ENCODE measurements at regions not wholly inside any gene's neighbourhood (a gene's known extent, or its start where the extent isn't known, plus 50 kb on each side); places are given as distances from the start of the nearest gene placed in this dataset.
A peak's percentile ranks its signal among the peaks of the same experiment; 100 is the strongest.
"Not testable (repeated sequence)": the region's sequence is repeated elsewhere in the genome, so short reads cannot be mapped to it uniquely, and the experiment has no call there.

- WGBS, 2 donors, result 41 to 56% methylated on average over 3 of the region's 3 CpGs
- intact Hi-C loops (cut with DNase I), result no loop called here
Measured at GRCh38 chr9:78692871-78693270, 395.9 kb downstream of the PSAT1 start.

GRCh38 chr9:78694974-78695373, 398.0 kb downstream of the PSAT1 start:
- WGBS, 2 donors, result 65 to 69% methylated on average over 7 of the region's 7 CpGs
- intact Hi-C loops (cut with DNase I), result no loop called here
- Histone ChIP-seq H3K27me3 (ENCODE audit: control insufficient read depth in 1 of 2, insufficient read depth in 2 of 2, low read length in 1 of 2) (no peaks in the 10 kb centered on the region), H3K4me1 (ENCODE audit: control insufficient read depth in 1 of 2, insufficient read depth in 2 of 2, low read length in 2 of 2) (no peaks in the 10 kb centered on the region), H3K4me3 (ENCODE audit: low read length in 2 of 2) (no peak overlapping the region), H3K27ac (ENCODE audit: low read depth in 1 of 2, low read length in 2 of 2) (no peak overlapping the region), H3K36me3 (ENCODE audit: control insufficient read depth in 1 of 2, insufficient read depth in 2 of 2, low read length in 1 of 2) (no peaks in the 10 kb centered on the region), H3K9me3 (ENCODE audit: control insufficient read depth, low read length) (no peaks in the 10 kb centered on the region)
- ATAC-seq (ENCODE audit: low FRiP score) (peak; percentile 15), DNase-seq (no peak)

More at GRCh38 chr9:78692871-78693270, 395.9 kb downstream of the PSAT1 start:
- Histone ChIP-seq H3K36me3 (ENCODE audit: control insufficient read depth in 1 of 2, insufficient read depth in 2 of 2, low read length in 1 of 2) (no peaks in the 10 kb centered on the region), H3K27ac (ENCODE audit: low read depth in 1 of 2, low read length in 2 of 2) (no peak overlapping the region), H3K4me3 (ENCODE audit: low read length in 2 of 2) (no peak overlapping the region), H3K27me3 (ENCODE audit: control insufficient read depth in 1 of 2, insufficient read depth in 2 of 2, low read length in 1 of 2) (no peaks in the 10 kb centered on the region), H3K4me1 (ENCODE audit: control insufficient read depth in 1 of 2, insufficient read depth in 2 of 2, low read length in 2 of 2) (no peaks in the 10 kb centered on the region), H3K9me3 (ENCODE audit: control insufficient read depth, low read length) (no peaks in the 10 kb centered on the region)
- DNase-seq (no peak), ATAC-seq (ENCODE audit: low FRiP score) (no peak)

GRCh38 chr9:78695519-78695918, 398.6 kb downstream of the PSAT1 start:
- no peak overlapping the region for H3K4me3 ChIP-seq (ENCODE audit: low read length in 2 of 2)
- no peaks in the 10 kb centered on the region for H3K4me1 ChIP-seq (ENCODE audit: control insufficient read depth in 1 of 2, insufficient read depth in 2 of 2, low read length in 2 of 2)
- WGBS, 2 donors, result 42 to 52% methylated on average over 5 of the region's 5 CpGs
- no peaks in the 10 kb centered on the region for H3K27me3 ChIP-seq (ENCODE audit: control insufficient read depth in 1 of 2, insufficient read depth in 2 of 2, low read length in 1 of 2)
- DNase-seq (peak in 1 of 2 donors; percentile 42), ATAC-seq (ENCODE audit: low FRiP score) (no peak)
- no peak overlapping the region for H3K27ac ChIP-seq (ENCODE audit: low read depth in 1 of 2, low read length in 2 of 2)
- H3K36me3 ChIP-seq (ENCODE audit: control insufficient read depth in 1 of 2, insufficient read depth in 2 of 2, low read length in 1 of 2), result no peaks in the 10 kb centered on the region
- no peaks in the 10 kb centered on the region for H3K9me3 ChIP-seq (ENCODE audit: control insufficient read depth, low read length)
- intact Hi-C loops (cut with DNase I), result no loop called here

- intact Hi-C loops (cut with DNase I), result no loop called here
- 3 to 9% methylated on average over 1 of the region's 1 CpG for whole genome bisulfite sequencing, 2 donors
- no peak for DNase-seq
- Histone ChIP-seq H3K4me1 (ENCODE audit: control insufficient read depth in 1 of 2, insufficient read depth in 2 of 2, low read length in 2 of 2) (no peaks in the 10 kb centered on the region), H3K36me3 (ENCODE audit: control insufficient read depth in 1 of 2, insufficient read depth in 2 of 2, low read length in 1 of 2) (no peaks in the 10 kb centered on the region), H3K4me3 (ENCODE audit: low read length in 2 of 2) (no peak overlapping the region), H3K27me3 (ENCODE audit: control insufficient read depth in 1 of 2, insufficient read depth in 2 of 2, low read length in 1 of 2) (no peaks in the 10 kb centered on the region), H3K27ac (ENCODE audit: low read depth in 1 of 2, low read length in 2 of 2) (no peak overlapping the region), H3K9me3 (ENCODE audit: control insufficient read depth, low read length) (no peaks in the 10 kb centered on the region)
- ATAC-seq (ENCODE audit: low FRiP score), result no peak
Measured at GRCh38 chr9:78697618-78698017, 400.7 kb downstream of the PSAT1 start.

GRCh38 chr9:78698371-78698770, 401.4 kb downstream of the PSAT1 start:
- 78 to 84% methylated on average over 2 of the region's 2 CpGs for WGBS, 2 donors
- ATAC-seq (ENCODE audit: low FRiP score), result no peak

GRCh38 chr9:78699217-78699616, 402.3 kb downstream of the PSAT1 start:
- 85 to 86% methylated on average over 3 of the region's 3 CpGs for WGBS, 2 donors
- H3K9me3 ChIP-seq (ENCODE audit: control insufficient read depth, low read length); H3K27ac ChIP-seq (ENCODE audit: low read depth in 1 of 2, low read length in 2 of 2); H3K4me3 ChIP-seq (ENCODE audit: low read length in 2 of 2); DNase-seq; intact Hi-C loops (cut with DNase I); H3K4me1 ChIP-seq (ENCODE audit: control insufficient read depth in 1 of 2, insufficient read depth in 2 of 2, low read length in 2 of 2); H3K36me3 ChIP-seq (ENCODE audit: control insufficient read depth in 1 of 2, insufficient read depth in 2 of 2, low read length in 1 of 2); H3K27me3 ChIP-seq (ENCODE audit: control insufficient read depth in 1 of 2, insufficient read depth in 2 of 2, low read length in 1 of 2); ATAC-seq (ENCODE audit: low FRiP score): not testable (repeated sequence)

More at GRCh38 chr9:78698371-78698770, 401.4 kb downstream of the PSAT1 start:
- H3K27ac ChIP-seq (ENCODE audit: low read depth in 1 of 2, low read length in 2 of 2), result no peak overlapping the region
- no peaks in the 10 kb centered on the region for H3K27me3 ChIP-seq (ENCODE audit: control insufficient read depth in 1 of 2, insufficient read depth in 2 of 2, low read length in 1 of 2)
- no peaks in the 10 kb centered on the region for H3K9me3 ChIP-seq (ENCODE audit: control insufficient read depth, low read length)
- H3K4me3 ChIP-seq (ENCODE audit: low read length in 2 of 2), result no peak overlapping the region
- H3K4me1 ChIP-seq (ENCODE audit: control insufficient read depth in 1 of 2, insufficient read depth in 2 of 2, low read length in 2 of 2), result no peaks in the 10 kb centered on the region
- intact Hi-C loops (cut with DNase I), result no loop called here
- H3K36me3 ChIP-seq (ENCODE audit: control insufficient read depth in 1 of 2, insufficient read depth in 2 of 2, low read length in 1 of 2), result no peaks in the 10 kb centered on the region
- DNase-seq, result no peak

GRCh38 chr9:78704153-78704552, 407.2 kb downstream of the PSAT1 start:
- H3K27ac ChIP-seq (ENCODE audit: low read depth in 1 of 2, low read length in 2 of 2); H3K27me3 ChIP-seq (ENCODE audit: control insufficient read depth in 1 of 2, insufficient read depth in 2 of 2, low read length in 1 of 2); H3K36me3 ChIP-seq (ENCODE audit: control insufficient read depth in 1 of 2, insufficient read depth in 2 of 2, low read length in 1 of 2); intact Hi-C loops (cut with DNase I); H3K4me3 ChIP-seq (ENCODE audit: low read length in 2 of 2); DNase-seq; ATAC-seq (ENCODE audit: low FRiP score); H3K4me1 ChIP-seq (ENCODE audit: control insufficient read depth in 1 of 2, insufficient read depth in 2 of 2, low read length in 2 of 2); H3K9me3 ChIP-seq (ENCODE audit: control insufficient read depth, low read length): not testable (repeated sequence)
- 67 to 72% methylated on average over 4 of the region's 4 CpGs for WGBS, 2 donors

- WGBS, 2 donors, result 80 to 86% methylated on average over 3 of the region's 3 CpGs
Measured at GRCh38 chr9:78707080-78707479, 410.2 kb downstream of the PSAT1 start.

GRCh38 chr9:78707481-78707991, 410.6 kb downstream of the PSAT1 start:
- Histone ChIP-seq H3K27ac (ENCODE audit: low read depth in 1 of 2, low read length in 2 of 2) (no peak overlapping the region), H3K9me3 (ENCODE audit: control insufficient read depth, low read length) (no peaks in the 10 kb centered on the region), H3K4me1 (ENCODE audit: control insufficient read depth in 1 of 2, insufficient read depth in 2 of 2, low read length in 2 of 2) (no peaks in the 10 kb centered on the region), H3K27me3 (ENCODE audit: control insufficient read depth in 1 of 2, insufficient read depth in 2 of 2, low read length in 1 of 2) (no peaks in the 10 kb centered on the region), H3K4me3 (ENCODE audit: low read length in 2 of 2) (no peak overlapping the region), H3K36me3 (ENCODE audit: control insufficient read depth in 1 of 2, insufficient read depth in 2 of 2, low read length in 1 of 2) (no peaks in the 10 kb centered on the region)
- 17 to 23% methylated on average over 1 of the region's 1 CpG for WGBS, 2 donors
- DNase-seq, result no peak
- intact Hi-C loops (cut with DNase I), result no loop called here
- no peak for ATAC-seq (ENCODE audit: low FRiP score)

More at GRCh38 chr9:78707080-78707479, 410.2 kb downstream of the PSAT1 start:
- DNase-seq (no peak), ATAC-seq (ENCODE audit: low FRiP score) (no peak)
- Histone ChIP-seq H3K4me1 (ENCODE audit: control insufficient read depth in 1 of 2, insufficient read depth in 2 of 2, low read length in 2 of 2) (no peaks in the 10 kb centered on the region), H3K4me3 (ENCODE audit: low read length in 2 of 2) (no peak overlapping the region), H3K27me3 (ENCODE audit: control insufficient read depth in 1 of 2, insufficient read depth in 2 of 2, low read length in 1 of 2) (no peaks in the 10 kb centered on the region), H3K9me3 (ENCODE audit: control insufficient read depth, low read length) (no peaks in the 10 kb centered on the region), H3K27ac (ENCODE audit: low read depth in 1 of 2, low read length in 2 of 2) (no peak overlapping the region), H3K36me3 (ENCODE audit: control insufficient read depth in 1 of 2, insufficient read depth in 2 of 2, low read length in 1 of 2) (no peaks in the 10 kb centered on the region)
- intact Hi-C loops (cut with DNase I), result no loop called here
